Stimulated activated CD4-positive, alpha-beta T cell treated with anti-CD3 and anti-CD28 coated beads, Interleukin-12 subunit alpha, Interleukin-12 subunit beta, amount 100 ng/mL, for 48 hours (primary cell): ENCODE measurements at regions not wholly inside any gene's neighbourhood (a gene's known extent, or its start where the extent isn't known, plus 50 kb on each side); places are given as distances from the start of the nearest gene placed in this dataset.
"Not testable (repeated sequence)": the region's sequence is repeated elsewhere in the genome, so short reads cannot be mapped to it uniquely, and the experiment has no call there.

Experiments used
- DNase-seq, 3 donors: peaks; one replicate each; pipeline ENCODE4 v3.0.0-alpha.2; 2020; ENCODE audit warnings: low read depth in 2 of 3, low spot score in 1 of 3

DNA sequence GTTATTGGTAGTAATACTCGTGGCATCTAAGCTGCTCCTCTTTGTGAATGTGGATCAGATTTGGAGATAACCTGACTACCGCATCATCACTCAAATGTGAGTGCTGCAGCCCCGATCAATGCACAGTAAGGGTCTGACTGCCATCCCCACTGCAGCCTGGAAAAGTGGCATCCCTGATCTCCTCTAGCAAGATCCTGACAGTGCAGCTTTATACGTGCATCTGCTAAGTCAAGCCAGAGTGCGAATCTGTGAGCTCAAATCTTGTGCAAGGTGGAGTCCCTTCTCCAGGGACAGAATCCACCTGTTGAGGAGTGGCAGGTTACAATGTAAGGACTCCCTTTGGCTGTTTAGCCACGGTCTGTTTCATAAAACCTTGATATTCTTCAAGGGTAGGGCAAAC lies 215.0 kb upstream of the EXOC2 start:
- DNase-seq = no peak

DNA sequence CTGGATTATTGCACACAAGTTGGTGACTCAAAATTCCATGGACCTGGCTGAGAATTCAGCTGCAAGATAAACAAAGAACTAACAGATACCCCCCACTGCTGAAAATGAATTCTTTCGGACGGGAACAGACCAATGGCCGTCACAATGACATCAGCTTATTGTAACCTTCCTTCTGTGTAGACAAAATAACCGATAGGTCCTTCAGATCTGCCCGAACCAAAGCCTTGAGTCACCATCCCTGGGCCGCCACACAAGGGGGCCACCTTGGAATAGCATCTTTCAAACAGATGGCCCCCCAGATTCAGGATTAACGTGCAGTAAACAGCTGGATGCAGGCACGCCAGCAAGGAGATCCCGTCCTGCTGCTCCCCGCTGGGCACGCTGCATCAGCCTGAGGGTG lies 214.0 kb upstream of the EXOC2 start:
- no peak for DNase-seq

DNA sequence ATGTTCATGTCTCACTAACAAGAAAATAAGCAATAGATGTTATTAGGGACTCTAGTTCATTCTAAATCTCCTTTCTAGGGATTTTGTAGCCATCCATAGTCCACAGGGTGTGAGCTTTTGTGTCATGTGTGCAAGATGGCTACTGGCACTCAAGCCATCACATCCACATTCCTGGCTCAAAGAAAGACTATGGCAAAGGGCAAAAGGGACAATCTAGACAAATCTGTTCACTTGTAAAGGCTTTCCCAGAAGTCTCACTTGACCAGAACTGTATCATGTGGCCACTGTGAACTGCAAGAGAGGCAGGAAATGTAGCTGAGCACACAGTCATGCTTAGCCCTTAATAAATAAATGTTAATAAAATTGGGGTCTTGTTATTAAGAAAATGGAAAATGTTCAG lies 212.6 kb upstream of the EXOC2 start:
- DNase-seq = no peak

DNA sequence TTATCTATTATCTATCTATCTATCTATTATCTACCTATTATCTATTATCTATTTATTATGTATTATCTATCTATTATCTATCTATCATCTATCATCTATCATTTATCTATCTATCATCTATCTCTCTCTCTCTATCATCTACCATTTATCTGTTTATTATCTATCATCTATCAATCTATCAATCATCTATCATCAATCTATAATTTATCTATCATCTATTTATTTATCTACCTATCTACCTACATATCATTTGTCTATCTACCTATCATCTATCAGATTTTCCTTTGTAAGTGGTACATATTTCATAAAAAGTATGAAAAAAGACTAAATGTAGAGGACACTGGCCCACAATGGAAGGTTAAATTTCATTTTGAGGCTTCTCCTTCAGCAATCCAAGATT lies 212.1 kb upstream of the EXOC2 start:
- DNase-seq = no peak

DNA sequence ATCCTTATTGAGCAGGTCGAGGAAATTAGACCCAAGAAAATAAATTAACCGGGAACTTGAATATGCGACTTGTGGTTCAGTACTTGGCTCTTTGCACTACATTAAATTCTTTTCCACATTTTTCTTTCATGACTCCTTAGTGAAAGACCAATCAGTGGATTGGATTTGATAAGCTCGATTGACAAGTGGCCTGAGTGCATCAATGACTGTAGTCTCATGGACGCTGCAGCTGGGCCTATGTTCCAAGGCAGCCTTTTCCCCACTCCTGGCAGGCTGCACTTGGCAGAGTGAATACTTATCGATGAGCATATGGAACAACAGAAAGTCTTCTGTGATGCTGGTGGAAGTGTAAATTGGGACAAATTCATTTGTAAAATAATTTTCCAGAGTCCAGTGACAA lies 210.8 kb upstream of the EXOC2 start:
- no peak for DNase-seq

DNA sequence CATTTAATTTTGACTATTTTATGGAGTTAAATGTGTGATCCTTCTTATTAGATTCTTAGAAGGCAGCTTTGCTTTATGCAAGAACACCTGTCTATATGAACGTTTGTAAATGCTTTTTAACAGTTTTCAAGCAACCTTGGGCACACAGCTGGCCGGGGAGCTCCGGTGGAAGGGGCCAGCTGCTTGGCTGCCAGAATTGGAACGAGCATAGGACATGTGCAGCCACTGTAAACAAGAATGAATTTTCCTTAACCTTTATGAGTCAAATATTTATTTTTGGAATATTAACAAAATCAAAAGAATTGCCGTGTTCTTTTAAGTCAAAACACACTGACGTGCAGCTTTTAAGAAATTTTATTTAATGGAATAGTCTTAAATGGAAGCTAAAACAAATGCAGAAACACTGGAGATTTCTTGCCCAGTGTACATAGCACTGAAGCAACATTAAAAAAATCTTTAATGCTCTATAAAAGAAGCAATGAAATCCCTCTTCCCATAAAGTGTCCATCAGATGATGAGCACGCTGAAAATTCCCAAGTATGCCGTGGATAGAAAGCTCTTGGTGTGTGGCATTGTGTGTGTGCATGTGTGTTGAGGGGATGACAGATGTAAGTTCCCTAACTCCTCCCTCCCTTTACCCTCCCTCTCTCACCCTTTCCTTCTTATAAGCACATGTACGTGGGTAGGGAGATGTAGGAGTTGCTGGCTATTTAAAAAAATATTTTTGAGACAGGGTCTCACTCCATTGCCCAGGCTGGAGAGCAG lies 208.9 kb upstream of the EXOC2 start:
- DNase-seq = no peak

DNA sequence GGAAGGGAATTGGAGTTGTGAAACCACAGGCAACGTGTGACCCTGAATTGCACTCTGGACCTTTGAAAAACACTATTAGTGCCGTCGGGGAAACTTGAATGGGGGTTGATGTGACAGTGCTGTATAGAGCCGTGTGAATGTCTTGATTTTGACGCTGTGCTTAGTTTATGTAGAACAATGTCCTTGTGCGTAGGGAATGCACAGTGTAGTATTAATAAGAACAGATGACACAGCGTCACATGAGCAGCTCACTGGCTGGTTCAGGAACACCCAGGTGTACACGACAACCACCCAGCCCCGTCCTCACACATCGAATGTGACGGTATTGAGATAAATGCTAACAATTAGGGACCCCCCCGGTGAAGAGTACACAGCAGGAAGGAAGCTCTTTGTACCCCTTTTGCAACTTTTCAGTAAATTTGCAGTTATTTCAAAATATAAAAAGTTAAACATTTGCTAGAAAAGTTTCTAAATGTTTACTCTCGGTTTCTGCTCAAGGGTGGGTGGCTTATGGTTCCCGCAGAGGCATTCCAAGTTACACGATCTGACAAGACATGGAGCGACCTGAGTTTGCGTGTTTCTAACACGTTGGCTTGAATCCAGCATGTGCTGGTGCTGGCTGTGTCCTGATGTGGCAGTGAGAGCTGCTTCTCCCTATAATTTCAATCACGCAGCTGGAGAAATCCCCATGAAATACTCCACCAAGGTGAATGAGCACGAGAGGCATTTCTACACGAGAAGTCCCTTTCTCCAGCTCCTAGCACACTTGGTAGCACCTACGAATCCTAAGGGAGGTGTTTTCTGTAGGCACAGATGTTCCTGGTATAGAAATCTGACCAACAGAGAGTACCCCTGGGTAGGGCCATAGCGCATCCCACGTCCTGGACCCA lies 208.0 kb upstream of the EXOC2 start:
- no peak for DNase-seq

DNA sequence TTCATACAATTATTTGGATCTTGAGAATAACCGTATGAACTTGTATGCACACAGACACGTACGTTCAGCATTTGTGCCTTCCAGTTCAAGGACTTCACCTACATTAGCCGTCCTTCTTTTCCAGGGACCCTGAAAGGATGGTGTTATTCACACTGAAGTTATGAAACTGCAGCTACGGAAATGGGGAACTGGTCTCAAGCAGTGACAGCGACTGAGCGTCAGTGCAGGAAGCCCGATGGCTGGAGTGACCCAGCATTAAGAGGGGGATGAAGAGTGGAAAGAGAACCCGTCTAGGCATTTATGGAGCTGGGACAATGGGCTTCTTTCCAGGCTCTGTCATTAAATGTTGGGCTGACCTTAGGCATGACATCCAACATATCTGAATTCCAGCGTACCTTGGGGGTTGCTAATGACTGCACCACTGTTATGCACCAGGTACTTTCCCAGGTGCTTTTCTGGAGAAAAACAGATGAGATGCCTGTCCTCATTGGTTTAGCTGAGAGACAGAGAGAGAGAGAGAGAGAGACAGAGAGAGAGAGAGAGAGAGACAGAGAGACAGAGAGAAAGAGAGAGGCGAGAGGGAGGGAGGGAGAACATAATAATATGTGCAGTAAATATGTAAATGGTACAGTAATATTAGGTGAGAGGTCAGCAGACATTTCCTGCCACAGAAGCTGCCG lies 204.7 kb upstream of the EXOC2 start:
- no peak for DNase-seq

DNA sequence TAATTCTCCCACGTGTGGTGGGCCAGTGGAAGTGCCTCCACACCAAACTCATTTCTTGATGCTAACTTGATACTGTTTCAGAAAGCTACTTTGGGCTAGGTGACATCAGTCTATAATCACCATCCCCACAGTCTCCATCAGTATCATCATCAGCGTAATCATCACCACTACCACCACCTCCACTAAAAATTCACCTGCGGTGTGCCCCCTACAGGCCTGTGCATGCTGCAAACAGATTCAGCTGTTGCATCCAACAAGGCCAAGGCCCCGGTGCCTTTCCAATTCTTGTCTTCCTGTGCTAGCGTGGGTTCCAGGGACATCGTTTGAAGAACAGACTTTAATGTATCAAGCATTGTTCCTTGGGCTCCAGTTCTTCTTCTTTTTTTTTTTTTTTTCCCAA lies 201.3 kb upstream of the EXOC2 start:
- no peak for DNase-seq

DNA sequence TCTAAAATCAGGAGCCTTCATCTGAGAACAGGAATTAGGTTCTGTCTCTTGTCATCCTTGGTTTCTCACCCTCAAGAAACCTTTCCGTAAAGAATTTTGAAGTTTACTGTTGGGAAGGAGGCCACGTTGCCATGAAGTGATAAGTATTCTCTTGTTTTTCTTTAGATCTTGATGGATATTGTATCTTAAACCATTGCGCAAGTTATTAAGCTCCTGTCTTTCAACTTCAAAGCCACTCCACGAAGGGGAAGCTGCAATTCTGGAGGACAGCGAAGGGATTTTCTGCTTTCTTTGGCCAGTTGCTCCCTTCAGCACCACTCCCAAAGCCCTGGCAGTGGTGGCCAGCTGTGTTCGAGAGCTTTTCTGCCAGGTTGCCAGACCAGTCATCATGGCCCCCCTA lies 198.1 kb upstream of the EXOC2 start:
- no peak for DNase-seq

DNA sequence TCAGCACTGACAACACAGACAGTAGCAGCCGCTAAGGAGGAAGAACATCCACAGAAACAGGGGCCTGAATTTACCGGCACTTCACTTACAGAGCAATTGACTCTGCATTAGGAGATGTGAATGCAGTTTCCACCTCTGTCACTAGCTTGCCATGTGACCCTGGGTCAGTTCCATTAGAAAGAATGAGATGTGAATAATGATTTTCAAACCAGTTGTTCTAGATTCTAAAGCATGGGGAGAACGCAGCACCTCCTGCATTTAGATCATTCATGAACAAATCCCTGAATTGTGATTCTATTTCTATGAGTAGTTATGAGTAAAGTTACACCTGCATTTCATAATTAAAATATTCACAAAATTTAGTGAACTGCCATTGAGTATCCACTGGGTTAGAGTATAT lies 197.3 kb upstream of the EXOC2 start:
- no peak for DNase-seq

DNA sequence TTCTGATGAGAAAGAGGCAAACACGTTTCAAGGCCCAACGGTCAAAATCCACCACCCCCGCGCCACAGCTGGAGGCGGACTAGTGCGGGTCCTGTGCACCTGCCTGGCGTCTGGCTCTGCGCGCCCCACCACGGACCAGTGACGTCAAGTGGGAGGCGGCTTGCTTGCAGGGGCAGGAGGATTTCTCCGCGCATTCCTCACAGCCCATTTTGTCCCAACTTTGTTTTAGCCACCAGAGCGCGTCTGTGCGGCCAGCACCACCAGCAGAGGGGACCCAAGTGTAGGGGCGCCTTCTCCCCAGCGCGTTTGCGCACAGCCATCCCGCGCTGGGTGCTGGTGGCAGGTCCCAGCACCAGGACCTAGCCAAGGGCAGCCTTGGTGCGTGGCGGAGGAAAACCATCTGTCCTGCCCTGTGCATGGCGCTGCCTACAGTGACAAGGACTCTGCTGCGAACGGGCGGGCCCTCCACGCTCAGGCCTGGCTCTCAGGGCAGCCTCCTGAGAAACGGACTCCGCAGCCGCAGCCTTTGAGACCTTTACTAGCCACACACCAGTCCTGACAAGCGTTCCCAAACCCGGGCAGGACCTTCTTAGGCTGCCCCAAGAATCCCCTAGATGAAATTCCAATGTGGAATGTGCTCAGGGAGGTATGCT lies 194.8 kb upstream of the EXOC2 start:
- no peak for DNase-seq

DNA sequence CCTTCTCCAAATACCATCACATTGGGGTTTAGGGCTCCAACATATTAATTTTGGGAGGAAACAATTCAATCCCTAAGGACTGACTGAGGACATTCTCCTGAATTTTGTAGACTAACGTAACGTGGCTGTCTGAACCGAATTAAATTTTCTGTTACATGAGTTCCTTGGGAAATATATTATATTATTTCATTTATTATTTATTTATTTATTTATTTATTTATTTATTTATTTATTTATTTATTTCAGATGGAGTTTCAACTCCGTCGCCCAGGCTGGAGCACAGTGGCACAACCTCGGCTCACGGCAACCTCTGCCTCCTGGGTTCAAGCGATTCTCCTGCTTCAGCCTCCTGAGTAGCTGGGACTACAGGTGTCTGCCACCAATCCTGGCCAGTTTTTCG lies 193.2 kb upstream of the EXOC2 start:
- DNase-seq = not testable (repeated sequence)

DNA sequence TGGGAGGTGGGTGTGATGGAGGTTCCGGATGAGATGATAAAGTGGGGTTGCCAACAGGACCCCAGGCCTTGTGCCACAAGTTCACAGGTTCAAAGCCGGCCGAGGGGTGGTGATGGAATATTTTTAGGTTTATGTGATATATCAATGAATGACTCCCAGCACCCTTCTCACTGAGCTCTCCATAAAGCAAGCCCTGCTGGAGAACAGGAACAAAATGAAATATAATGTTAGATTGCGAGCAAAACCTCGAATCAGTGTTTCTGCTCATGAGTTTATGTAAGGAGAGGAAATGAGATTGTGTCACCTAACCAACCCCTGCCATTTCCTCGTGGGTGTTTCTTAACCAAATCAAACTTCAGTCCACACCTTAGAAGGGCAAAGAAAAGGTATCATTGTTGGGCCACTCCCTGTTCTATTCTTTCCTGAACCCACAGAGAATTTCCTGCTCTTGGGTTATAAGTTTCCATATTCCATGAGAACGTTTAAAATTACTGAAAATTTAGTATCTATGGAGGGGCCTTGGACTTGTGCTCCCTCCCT lies 192.2 kb upstream of the EXOC2 start:
- DNase-seq = no peak

DNA sequence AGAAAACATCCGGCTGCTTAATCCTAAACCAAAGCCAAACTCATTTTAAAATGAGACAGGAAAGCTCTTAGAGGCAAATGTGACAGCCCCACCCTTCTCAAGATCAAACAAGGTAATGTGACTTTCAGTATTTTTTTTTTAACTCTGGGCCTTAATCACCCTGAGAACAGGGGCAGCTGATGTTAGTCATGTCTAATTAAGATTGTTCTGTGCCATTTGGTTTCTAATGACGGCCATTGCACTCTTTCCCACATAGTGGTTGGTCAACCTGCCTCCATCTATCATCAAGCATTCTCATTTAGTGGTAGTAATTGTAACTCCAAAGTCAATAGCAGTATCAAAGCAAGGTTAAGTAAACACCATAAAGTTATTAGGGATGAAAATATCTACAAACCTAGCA lies 191.6 kb upstream of the EXOC2 start:
- DNase-seq = no peak

DNA sequence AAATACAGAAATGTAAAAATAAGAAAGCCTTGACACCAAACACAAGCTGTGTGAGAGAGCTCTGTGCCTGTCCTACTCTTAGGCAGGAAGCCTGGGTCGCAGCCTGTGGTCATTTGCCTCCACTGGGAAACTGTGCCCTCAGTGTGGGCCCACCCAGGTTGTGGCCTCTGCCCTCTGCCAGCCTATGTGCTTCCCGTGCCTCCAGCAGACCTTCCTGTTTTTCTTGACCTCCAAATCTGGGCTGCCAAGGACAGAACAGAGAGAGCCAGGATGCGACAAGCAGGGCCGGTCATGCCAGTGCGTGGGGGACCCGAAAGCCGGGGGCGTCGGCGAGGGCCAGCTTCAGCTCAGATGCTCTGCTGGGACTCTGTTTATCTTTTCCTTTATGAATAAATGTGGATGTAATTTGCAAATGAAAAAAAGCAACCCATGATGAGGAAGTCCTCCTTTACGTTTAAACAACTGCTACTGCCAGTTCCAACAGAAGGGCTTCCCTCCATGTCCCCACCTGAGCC lies 189.2 kb upstream of the EXOC2 start:
- no peak for DNase-seq

DNA sequence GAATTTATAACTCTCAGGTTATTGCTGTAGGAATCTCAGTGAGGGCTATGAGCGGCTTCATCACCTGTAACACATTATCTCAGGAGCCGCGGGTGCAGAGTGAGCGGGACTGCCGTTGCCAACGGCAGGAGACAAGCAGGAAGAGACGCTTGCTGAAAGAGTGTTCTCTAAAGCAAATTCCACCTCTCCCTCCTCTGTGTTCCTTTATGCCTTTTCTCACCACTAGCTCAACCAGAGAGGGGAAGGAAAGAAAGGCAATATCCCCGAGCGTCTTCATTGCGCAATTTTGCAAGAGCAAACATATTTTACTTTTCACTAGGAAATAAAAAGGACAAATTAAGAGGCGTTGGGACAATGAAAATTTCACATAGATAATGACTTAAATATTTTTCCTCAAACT lies 185.2 kb upstream of the EXOC2 start:
- DNase-seq = no peak

DNA sequence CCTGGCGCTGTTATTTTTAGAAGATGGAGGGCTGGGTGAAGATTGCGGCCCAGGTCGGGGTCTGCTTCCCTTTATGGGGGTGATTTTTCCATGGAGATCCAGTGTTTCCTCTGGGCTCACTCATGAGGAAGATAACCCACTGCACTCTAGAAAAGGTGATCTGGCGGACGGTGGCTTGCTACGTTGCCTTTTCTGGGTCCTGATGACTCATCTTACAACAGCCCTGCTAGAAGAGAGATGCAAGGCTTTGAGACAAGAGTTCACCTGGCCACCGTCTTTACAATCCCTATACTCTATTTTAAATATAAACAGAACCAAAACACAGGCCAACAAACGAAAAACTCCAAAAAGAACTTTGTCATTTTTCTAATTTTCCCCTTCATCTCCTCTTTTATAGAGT lies 182.1 kb upstream of the EXOC2 start:
- DNase-seq = no peak

DNA sequence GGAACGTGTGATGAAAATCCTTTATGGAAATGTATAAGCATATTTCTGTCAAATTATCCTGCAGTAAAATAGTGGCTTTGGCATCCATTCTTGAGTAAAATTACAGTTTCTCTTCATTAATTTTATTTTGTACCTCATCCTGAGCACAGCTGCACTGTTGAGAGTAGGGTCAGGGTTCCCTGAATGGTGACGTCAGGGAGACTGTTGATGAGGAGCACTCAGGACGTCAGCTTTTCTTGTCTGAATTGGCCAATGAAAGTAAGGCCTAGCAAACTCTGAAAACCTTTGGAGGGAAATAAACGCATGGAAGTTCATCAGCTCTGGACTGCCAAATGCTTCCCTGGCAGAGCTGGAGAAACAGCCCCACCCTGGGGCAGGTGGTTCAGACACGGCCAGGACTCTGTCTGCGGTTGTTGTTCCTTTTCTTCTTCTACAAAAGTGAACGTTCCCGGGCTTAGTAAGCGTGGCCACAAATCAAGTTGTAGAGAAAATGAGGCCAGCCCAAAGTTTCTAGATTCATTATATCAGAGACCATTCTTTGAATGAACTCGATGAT lies 179.7 kb upstream of the EXOC2 start:
- no peak for DNase-seq

DNA sequence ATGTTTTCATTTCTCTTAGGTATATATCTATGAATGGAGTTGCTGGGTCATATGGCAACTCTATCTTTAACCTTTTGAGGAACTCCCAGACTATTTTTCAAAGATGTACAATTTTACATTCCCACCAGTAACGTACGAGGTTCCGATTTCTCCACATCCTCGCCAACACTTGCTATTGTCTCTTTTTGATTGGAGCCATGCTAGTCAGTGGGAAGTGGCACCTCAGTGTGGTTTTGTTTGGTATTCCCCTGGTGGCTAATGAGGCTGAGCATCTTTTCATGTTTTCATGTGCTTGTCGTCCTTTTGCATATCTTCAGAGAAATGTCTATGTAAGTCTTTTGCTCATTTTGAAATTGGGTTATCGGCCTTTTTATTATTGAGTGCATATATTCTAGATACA lies 178.6 kb upstream of the EXOC2 start:
- no peak for DNase-seq

DNA sequence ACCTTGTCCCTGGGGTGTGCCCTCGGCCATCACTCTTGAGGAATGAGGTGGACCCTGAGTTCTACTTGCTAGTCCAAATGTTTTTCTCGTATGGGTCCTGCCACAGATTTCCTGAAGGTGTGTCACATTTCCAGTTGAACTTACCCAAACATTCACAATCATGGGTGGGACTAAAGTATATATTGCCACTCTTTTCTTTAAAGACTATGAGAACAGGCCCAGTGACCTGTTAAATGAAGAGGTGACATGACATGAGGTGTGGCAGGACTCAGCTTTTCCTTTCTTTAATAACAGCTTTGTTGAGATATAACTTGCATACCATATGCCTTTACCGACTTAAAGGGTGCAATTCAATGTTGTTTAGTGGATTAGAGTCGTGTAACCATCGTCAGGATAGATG lies 177.2 kb upstream of the EXOC2 start:
- DNase-seq = no peak
